Glutamatergic neuron (in vitro differentiated cells): ENCODE measurements at regions not wholly inside any gene's neighbourhood (a gene's known extent, or its start where the extent isn't known, plus 50 kb on each side); places are given as distances from the start of the nearest gene placed in this dataset.

Source experiments
- DNase-seq: peaks from one replicate; pipeline ENCODE4 v3.0.0; 2022
- H3K27ac Mint-ChIP-seq: one replicate; pipeline ENCODE4 v1.8.0; 2020; ENCODE audit warnings: mild to moderate bottlenecking, mixed read lengths, inconsistent platforms; ENCODE audit not compliant: unreplicated experiment
- H3K27me3 Mint-ChIP-seq: one replicate; pipeline ENCODE4 v1.8.0; 2020; ENCODE audit warnings: mild to moderate bottlenecking, moderate library complexity, mixed read lengths, inconsistent platforms; ENCODE audit not compliant: unreplicated experiment
- H3K36me3 Mint-ChIP-seq: one replicate; pipeline ENCODE4 v1.8.0; 2020; ENCODE audit warnings: mild to moderate bottlenecking, mixed read lengths, inconsistent platforms; ENCODE audit not compliant: unreplicated experiment
- H3K4me1 Mint-ChIP-seq: one replicate; pipeline ENCODE4 v1.8.0; 2020; ENCODE audit warnings: mild to moderate bottlenecking, low read depth, mixed read lengths, inconsistent platforms; ENCODE audit not compliant: unreplicated experiment
- H3K4me3 Mint-ChIP-seq: one replicate; pipeline ENCODE4 v1.8.0; 2020; ENCODE audit warnings: mild to moderate bottlenecking, mixed read lengths, inconsistent platforms; ENCODE audit not compliant: unreplicated experiment
- H3K9me3 Mint-ChIP-seq: one replicate; pipeline ENCODE4 v1.8.0; 2020; ENCODE audit warnings: mild to moderate bottlenecking, moderate library complexity, mixed read lengths, inconsistent platforms; ENCODE audit not compliant: unreplicated experiment
- TF ChIP-seq, protein P1 (sequence below): fragments of 200-600 bp; sonication (generic); IDR thresholded peaks from one replicate; pipeline ENCODE4 v1.5.0; 2021; ENCODE audit not compliant: partially characterized antibody, unreplicated experiment

DNA sequence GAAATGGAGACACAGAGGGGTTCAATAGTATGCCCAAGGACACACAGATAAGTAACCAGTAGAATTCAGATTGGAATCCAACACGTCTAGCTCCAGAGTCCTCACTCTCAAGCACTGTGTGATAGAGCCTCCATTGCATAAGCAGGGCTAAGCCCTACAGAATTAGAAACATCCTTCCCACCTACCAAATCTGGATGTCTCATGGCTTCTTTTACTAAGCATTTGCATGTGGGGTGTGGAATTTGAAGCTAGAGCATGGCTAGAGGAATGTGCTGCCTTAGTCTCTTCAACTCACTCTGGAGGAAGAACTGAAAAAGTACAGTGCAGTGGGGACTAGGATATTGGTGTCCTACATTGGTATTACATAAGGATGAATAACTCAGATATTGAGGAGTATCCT lies 119.4 kb downstream of the MFAP3L start:
- Mint-ChIP-seq H3K36me3 (no peaks in the 10 kb centered on the region), H3K27ac (no peak overlapping the region), H3K4me1 (no peaks in the 10 kb centered on the region), H3K9me3 (peaks cover 2% of the 10 kb centered on the region), H3K27me3 (peaks cover 3% of the 10 kb centered on the region), H3K4me3 (no peak overlapping the region)
- TF ChIP-seq, protein P1, sequence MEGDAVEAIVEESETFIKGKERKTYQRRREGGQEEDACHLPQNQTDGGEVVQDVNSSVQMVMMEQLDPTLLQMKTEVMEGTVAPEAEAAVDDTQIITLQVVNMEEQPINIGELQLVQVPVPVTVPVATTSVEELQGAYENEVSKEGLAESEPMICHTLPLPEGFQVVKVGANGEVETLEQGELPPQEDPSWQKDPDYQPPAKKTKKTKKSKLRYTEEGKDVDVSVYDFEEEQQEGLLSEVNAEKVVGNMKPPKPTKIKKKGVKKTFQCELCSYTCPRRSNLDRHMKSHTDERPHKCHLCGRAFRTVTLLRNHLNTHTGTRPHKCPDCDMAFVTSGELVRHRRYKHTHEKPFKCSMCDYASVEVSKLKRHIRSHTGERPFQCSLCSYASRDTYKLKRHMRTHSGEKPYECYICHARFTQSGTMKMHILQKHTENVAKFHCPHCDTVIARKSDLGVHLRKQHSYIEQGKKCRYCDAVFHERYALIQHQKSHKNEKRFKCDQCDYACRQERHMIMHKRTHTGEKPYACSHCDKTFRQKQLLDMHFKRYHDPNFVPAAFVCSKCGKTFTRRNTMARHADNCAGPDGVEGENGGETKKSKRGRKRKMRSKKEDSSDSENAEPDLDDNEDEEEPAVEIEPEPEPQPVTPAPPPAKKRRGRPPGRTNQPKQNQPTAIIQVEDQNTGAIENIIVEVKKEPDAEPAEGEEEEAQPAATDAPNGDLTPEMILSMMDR, result no peak
- no peak for DNase-seq

DNA sequence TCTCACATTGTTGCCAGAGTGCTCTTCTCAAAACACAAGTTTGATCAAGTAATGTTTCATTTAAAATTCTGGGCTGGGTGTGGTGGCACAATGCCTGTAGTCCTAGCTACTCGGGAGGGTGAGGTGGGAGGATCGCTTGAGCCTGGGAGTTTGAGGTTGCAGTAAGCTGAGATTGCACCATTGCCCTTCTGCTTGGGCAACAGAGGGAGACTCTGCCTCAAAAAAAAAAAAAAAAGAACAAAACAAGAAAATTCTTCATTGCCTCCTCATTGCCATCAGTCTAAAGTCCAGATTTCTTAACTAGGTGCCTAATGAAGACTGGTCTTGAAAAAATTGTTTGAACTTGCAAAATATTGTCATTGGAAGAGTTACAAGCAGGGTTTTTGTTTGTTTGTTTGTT lies 120.1 kb downstream of the MFAP3L start:
- H3K9me3 Mint-ChIP-seq, result peaks cover 2% of the 10 kb centered on the region
- peaks cover 3% of the 10 kb centered on the region for H3K27me3 Mint-ChIP-seq
- no peak for DNase-seq
- no peaks in the 10 kb centered on the region for H3K4me1 Mint-ChIP-seq
- TF ChIP-seq, protein P1, result no peak
- H3K36me3 Mint-ChIP-seq, result no peaks in the 10 kb centered on the region
- no peak overlapping the region for H3K27ac Mint-ChIP-seq
- no peak overlapping the region for H3K4me3 Mint-ChIP-seq

DNA sequence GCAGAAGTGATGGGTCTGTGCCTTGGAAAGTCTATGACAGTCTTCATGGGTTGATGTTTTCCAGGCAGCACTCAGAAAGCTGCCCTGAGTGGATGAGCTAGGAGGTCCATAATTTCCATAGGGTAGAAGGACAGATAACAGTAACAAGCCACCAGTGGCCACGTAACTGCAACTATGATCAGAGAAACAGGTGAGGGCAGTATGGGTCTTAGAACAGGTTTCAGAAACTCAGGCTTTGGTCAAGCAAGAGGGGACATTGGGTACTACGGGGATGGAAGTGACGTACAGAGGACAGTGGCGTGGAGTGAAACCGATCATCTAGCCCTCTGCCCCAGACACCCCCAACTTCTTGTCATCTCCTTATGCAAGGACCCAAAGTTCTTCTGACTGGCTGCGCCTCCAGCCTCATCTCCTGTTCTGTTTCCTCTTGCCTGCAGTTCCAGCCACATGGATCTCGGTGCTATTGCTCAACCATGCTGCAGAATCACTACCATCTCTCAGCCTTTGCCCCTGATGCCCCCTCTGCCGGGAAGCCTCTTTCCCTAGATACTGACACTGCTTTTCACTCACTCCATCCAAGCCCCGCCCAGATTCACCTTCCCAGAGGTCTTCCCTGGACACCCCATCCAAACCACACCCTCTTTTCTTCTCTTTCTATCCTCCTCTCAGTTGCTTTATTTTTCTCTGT lies 123.4 kb downstream of the MFAP3L start:
- Mint-ChIP-seq H3K4me1 (no peaks in the 10 kb centered on the region), H3K27ac (no peak overlapping the region), H3K36me3 (no peaks in the 10 kb centered on the region), H3K4me3 (no peak overlapping the region), H3K27me3 (peaks cover 3% of the 10 kb centered on the region), H3K9me3 (peaks cover 2% of the 10 kb centered on the region)
- TF ChIP-seq, protein P1, result no peak
- no peak for DNase-seq

DNA sequence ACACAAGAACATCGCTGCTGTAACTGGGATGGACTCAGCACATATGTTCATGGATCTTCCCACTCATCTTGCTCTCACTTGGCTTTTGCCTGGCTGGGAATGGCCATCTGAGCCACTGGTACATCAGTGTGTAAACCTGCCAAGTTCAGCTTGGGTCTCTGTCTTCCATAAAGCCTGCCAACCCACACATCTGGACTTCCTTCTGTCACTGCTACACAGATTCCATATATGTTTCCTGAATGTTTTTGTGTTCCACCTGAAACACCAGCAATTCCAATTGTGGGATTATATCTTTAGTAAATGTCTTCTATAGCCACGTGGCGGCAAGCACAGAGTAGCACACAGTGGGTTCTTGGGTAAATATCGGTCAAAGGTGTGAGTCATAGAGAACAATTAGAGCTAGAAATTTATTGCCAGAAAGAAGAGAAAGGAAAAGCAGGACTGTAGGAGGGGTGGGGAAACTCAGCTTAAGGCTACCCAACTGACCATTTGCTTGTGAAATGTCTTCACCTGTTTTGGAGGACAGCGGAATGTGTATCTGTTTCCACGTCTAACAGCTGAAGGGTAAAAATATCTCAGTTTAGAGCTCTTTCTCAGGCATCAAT lies 125.9 kb downstream of the MFAP3L start:
- TF ChIP-seq, protein P1, result no peak
- H3K36me3 Mint-ChIP-seq, result no peaks in the 10 kb centered on the region
- no peaks in the 10 kb centered on the region for H3K4me1 Mint-ChIP-seq
- H3K4me3 Mint-ChIP-seq, result no peak overlapping the region
- peaks cover 3% of the 10 kb centered on the region for H3K9me3 Mint-ChIP-seq
- peaks cover 3% of the 10 kb centered on the region for H3K27me3 Mint-ChIP-seq
- no peak for DNase-seq
- H3K27ac Mint-ChIP-seq, result no peak overlapping the region

DNA sequence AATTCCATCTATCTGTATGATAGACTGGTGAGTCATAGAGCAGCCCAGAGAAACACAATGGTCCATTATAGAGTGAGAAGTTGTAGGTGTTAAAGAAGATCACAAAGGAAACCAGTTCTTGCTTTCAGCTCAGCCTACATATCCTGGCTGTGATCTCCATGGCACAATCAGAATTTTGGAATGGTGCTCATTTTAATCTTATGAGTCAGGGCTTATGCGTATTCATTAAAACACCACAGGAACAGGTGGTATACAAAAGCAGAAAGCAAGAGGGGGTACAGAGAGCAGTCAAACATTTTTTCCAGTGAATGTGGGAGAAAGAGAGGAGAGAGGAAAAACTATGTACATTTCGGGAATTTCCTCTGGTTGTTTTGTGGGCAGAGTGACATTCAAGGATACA lies 126.9 kb downstream of the MFAP3L start:
- H3K27me3 Mint-ChIP-seq, result peaks cover 3% of the 10 kb centered on the region
- H3K27ac Mint-ChIP-seq, result no peak overlapping the region
- no peaks in the 10 kb centered on the region for H3K36me3 Mint-ChIP-seq
- DNase-seq, result no peak
- H3K9me3 Mint-ChIP-seq, result peaks cover 3% of the 10 kb centered on the region
- no peaks in the 10 kb centered on the region for H3K4me1 Mint-ChIP-seq
- no peak overlapping the region for H3K4me3 Mint-ChIP-seq
- TF ChIP-seq, protein P1, result no peak
